ENCODE measurements at regions not wholly inside any gene's neighbourhood (a gene's known extent, or its start where the extent isn't known, plus 50 kb on each side); places are given as distances from the start of the nearest gene placed in this dataset.

DNA sequence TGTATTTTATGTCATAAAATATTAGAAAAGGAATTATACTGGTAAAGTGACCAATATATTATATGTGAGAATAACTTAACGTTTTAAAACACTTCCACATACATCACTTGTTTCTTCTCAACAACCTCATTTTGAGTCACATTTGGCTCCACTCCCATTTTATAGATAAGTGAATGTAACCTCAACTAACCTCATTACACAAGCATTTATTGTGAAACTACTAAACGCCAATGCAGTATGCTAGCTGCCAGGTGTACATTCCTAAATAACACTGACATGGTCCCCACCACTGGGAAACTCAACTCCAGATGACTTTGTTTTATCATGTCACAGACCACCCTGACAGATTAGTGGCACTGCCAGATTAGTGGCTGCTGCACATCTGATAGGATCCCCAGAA is 249.7 kb upstream of the CNTN4 start:
- Mint-ChIP-seq H3K4me3 (ENCODE audit: low read depth) (no peak overlapping the region), H3K36me3 (ENCODE audit: insufficient read depth) (no peaks in the 10 kb centered on the region), H3K27ac (no peak overlapping the region), H3K27me3 (no peaks in the 10 kb centered on the region), H3K4me1 (ENCODE audit: low read depth) (peaks cover 7% of the 10 kb centered on the region), H3K9me3 (ENCODE audit: low read depth) (peaks cover 4% of the 10 kb centered on the region)
- no peak for DNase-seq (ENCODE audit: low spot score, unreplicated experiment)
- TF ChIP-seq, protein P1, sequence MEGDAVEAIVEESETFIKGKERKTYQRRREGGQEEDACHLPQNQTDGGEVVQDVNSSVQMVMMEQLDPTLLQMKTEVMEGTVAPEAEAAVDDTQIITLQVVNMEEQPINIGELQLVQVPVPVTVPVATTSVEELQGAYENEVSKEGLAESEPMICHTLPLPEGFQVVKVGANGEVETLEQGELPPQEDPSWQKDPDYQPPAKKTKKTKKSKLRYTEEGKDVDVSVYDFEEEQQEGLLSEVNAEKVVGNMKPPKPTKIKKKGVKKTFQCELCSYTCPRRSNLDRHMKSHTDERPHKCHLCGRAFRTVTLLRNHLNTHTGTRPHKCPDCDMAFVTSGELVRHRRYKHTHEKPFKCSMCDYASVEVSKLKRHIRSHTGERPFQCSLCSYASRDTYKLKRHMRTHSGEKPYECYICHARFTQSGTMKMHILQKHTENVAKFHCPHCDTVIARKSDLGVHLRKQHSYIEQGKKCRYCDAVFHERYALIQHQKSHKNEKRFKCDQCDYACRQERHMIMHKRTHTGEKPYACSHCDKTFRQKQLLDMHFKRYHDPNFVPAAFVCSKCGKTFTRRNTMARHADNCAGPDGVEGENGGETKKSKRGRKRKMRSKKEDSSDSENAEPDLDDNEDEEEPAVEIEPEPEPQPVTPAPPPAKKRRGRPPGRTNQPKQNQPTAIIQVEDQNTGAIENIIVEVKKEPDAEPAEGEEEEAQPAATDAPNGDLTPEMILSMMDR (IDR thresholded peaks at IDR 0.05; ENCODE audit: unreplicated experiment): no peak

DNA sequence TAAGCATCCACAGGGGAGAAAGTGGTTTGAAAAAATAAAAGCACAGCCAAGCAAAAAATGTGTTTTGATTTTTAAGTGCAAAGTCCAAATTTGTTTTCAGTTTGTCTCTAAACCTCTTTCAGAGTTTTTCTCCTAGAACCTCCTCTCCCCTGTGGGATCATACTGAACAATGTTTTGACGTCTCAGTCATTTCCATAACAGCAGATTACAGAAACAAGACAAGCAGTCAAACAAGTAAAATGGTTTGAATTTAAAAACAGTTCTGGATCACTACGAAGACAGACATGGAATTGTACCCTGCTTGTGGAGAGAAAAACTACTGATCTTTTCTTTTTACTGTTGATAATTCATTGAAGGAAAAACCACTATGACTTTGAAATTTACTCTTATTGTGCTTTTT is 245.7 kb upstream of the CNTN4 start:
- Mint-ChIP-seq H3K36me3 (ENCODE audit: insufficient read depth) (no peaks in the 10 kb centered on the region), H3K27me3 (no peaks in the 10 kb centered on the region), H3K4me1 (ENCODE audit: low read depth) (no peaks in the 10 kb centered on the region)

DNA sequence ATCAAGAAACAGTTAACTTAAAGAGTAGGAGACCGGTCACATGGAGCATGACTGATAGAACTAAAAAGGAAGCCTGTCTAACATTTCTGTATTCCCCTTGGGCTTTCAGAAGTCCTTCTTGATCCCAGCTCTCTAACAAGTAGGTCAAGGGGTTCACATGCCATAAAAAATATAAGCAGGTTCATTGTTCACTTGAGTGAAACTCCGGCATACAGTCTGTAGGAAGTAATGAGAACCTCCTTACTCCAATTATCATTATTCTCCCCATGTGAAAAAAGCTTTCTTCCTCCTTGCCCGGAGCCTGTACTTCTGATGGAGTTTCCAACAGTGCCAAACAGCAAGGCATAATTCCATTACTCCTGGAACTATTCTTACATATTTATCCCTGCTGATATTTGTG is 242.8 kb upstream of the CNTN4 start:
- no peaks in the 10 kb centered on the region for H3K36me3 Mint-ChIP-seq (ENCODE audit: insufficient read depth)
- TF ChIP-seq, protein P1 (IDR thresholded peaks at IDR 0.05; ENCODE audit: unreplicated experiment): no peak
- no peaks in the 10 kb centered on the region for H3K4me1 Mint-ChIP-seq (ENCODE audit: low read depth)
- H3K4me3 Mint-ChIP-seq (ENCODE audit: low read depth): no peak overlapping the region
- H3K27me3 Mint-ChIP-seq: no peaks in the 10 kb centered on the region
- no peak overlapping the region for H3K27ac Mint-ChIP-seq
- no peak for DNase-seq (ENCODE audit: low spot score, unreplicated experiment)
- H3K9me3 Mint-ChIP-seq (ENCODE audit: low read depth): peaks cover 4% of the 10 kb centered on the region

More for the DNA sequence above, 245.7 kb upstream of the CNTN4 start:
- no peak for DNase-seq (ENCODE audit: low spot score, unreplicated experiment)
- Mint-ChIP-seq H3K9me3 (ENCODE audit: low read depth) (peaks cover 4% of the 10 kb centered on the region), H3K4me3 (ENCODE audit: low read depth) (no peak overlapping the region), H3K27ac (no peak overlapping the region)
- TF ChIP-seq, protein P1 (IDR thresholded peaks at IDR 0.05; ENCODE audit: unreplicated experiment): no peak

DNA sequence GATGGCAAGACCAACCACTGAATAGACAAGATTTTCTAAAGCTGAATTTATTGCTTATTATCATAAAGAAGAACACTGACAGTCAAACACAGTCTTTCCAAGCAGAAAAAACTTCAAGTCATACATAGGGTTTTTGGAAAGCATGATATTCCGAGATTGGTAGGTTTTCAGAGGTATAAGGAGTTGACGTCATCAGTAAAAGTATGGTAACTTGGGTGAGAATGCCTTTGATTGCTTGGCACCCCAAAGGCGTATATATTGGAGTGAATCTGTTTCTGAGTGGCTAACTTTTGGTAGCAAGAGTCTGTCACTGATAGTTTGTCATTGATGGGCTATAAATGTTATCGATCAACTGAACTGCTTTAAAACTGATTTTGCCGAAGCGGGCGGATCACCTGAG is 227.9 kb upstream of the CNTN4 start:
- no peaks in the 10 kb centered on the region for H3K4me1 Mint-ChIP-seq (ENCODE audit: low read depth)
- H3K27me3 Mint-ChIP-seq: no peaks in the 10 kb centered on the region
- TF ChIP-seq, protein P1 (IDR thresholded peaks at IDR 0.05; ENCODE audit: unreplicated experiment): no peak
- H3K36me3 Mint-ChIP-seq (ENCODE audit: insufficient read depth): no peaks in the 10 kb centered on the region
- H3K9me3 Mint-ChIP-seq (ENCODE audit: low read depth): peaks cover 2% of the 10 kb centered on the region
- no peak overlapping the region for H3K27ac Mint-ChIP-seq
- H3K4me3 Mint-ChIP-seq (ENCODE audit: low read depth): no peak overlapping the region
- no peak for DNase-seq (ENCODE audit: low spot score, unreplicated experiment)

DNA sequence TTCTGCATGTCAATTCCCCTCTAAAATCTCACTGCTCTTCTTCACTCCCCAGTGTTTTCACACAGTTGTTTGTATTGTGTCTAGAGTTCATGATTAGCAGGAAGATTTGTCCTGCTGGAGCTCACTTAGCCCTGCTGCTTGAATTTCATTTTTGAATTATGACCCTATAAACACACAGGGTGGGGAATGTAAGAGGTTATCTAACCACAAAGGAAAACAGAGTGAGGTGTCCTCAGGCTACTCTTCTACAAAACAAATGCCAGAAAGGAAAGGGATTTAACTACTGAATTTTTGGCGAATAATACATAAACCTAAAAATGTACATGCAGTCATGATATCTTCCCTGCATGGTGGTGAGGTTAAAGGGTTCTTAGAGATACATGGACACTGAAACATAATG is 215.1 kb upstream of the CNTN4 start:
- H3K27me3 Mint-ChIP-seq: no peaks in the 10 kb centered on the region
- no peaks in the 10 kb centered on the region for H3K9me3 Mint-ChIP-seq (ENCODE audit: low read depth)
- H3K27ac Mint-ChIP-seq: no peak overlapping the region
- no peak overlapping the region for H3K4me3 Mint-ChIP-seq (ENCODE audit: low read depth)
- no peaks in the 10 kb centered on the region for H3K36me3 Mint-ChIP-seq (ENCODE audit: insufficient read depth)
- TF ChIP-seq, protein P1 (IDR thresholded peaks at IDR 0.05; ENCODE audit: unreplicated experiment): no peak
- H3K4me1 Mint-ChIP-seq (ENCODE audit: low read depth): no peaks in the 10 kb centered on the region
- DNase-seq (ENCODE audit: low spot score, unreplicated experiment): no peak

Data from progenitor cell of endocrine pancreas (in vitro differentiated cells).